ENCODE measurements at regions not wholly inside any gene's neighbourhood (a gene's known extent, or its start where the extent isn't known, plus 50 kb on each side); places are given as distances from the start of the nearest gene placed in this dataset.

DNA sequence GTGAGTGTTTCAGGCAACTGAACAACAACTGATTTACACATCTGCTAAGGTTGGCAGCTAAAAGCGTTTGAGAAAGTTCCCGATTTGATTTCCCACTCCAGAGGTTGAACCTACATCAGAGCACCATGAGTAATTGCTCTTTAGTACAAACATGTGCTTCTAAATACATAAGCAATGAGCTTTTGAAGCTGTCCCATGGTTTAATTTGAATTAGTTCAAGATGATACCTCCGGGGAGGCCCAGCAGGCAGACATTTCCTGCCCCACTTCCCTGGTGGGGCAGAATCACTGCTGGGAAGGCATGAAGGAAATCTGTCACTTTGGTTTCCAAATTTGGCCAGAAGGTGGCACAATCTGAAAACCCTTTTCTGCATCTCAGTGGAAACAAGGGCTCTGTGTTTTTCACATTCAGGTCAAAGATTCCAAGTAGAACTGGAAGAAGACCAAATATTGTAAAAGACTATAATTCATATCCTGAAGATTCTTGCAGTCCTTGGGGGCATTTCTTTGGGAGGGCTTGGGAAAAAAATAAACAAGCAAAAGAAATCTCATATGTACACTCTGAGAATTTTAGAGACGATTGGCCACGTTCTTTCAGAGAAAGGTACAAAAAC, 176.2 kb upstream of the FAM20A start:
- TF ChIP-seq POLR2AphosphoS5 (IDR thresholded peaks at IDR 0.05), result peak in 1 of 4 donors; percentile 6
- TF ChIP-seq, protein P1, sequence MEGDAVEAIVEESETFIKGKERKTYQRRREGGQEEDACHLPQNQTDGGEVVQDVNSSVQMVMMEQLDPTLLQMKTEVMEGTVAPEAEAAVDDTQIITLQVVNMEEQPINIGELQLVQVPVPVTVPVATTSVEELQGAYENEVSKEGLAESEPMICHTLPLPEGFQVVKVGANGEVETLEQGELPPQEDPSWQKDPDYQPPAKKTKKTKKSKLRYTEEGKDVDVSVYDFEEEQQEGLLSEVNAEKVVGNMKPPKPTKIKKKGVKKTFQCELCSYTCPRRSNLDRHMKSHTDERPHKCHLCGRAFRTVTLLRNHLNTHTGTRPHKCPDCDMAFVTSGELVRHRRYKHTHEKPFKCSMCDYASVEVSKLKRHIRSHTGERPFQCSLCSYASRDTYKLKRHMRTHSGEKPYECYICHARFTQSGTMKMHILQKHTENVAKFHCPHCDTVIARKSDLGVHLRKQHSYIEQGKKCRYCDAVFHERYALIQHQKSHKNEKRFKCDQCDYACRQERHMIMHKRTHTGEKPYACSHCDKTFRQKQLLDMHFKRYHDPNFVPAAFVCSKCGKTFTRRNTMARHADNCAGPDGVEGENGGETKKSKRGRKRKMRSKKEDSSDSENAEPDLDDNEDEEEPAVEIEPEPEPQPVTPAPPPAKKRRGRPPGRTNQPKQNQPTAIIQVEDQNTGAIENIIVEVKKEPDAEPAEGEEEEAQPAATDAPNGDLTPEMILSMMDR (IDR thresholded peaks at IDR 0.05), result peak; percentile 29 to 65 (median 50)
- no peak for TF ChIP-seq POLR2A (IDR thresholded peaks at IDR 0.05)

All from sigmoid colon (tissue), 4 donors.